Duodenal mucosa (tissue), 2 donors: ENCODE measurements at regions not wholly inside any gene's neighbourhood (a gene's known extent, or its start where the extent isn't known, plus 50 kb on each side); places are given as distances from the start of the nearest gene placed in this dataset.
"Not testable (repeated sequence)": the region's sequence is repeated elsewhere in the genome, so short reads cannot be mapped to it uniquely, and the experiment has no call there.

Source experiments
- H3K27ac ChIP-seq: one replicate; pipeline ENCODE4 v1.7.0; 2013; ENCODE audit warnings: low read depth, low read length
- H3K27me3 ChIP-seq, 2 donors: one replicate each; pipeline ENCODE4 v1.7.0; 2013; ENCODE audit warnings: low read length in 2 of 2, control low read depth in 1 of 2; ENCODE audit not compliant: insufficient read depth in 2 of 2, control insufficient read depth in 1 of 2
- H3K36me3 ChIP-seq, 2 donors: one replicate each; pipeline ENCODE4 v1.7.0; 2013; ENCODE audit warnings: low read length in 2 of 2, control low read depth in 1 of 2; ENCODE audit not compliant: insufficient read depth in 2 of 2, control insufficient read depth in 1 of 2
- H3K4me1 ChIP-seq, 2 donors: one replicate each; pipeline ENCODE4 v1.7.0; 2013; ENCODE audit warnings: low read length in 2 of 2, control low read depth in 1 of 2; ENCODE audit not compliant: insufficient read depth in 2 of 2, control insufficient read depth in 1 of 2
- H3K4me3 ChIP-seq, 2 donors: one replicate each; pipeline ENCODE4 v1.7.0; 2013; ENCODE audit warnings: low read length in 2 of 2, low read depth in 1 of 2
- H3K9ac ChIP-seq, 2 donors: one replicate each; pipeline ENCODE4 v1.7.0; 2013; ENCODE audit warnings: low read length in 2 of 2, low read depth in 1 of 2
- H3K9me3 ChIP-seq, 2 donors: one replicate each; pipeline ENCODE4 v1.7.0; 2013; ENCODE audit warnings: low read length in 2 of 2, control low read depth in 1 of 2; ENCODE audit not compliant: control insufficient read depth in 1 of 2

DNA sequence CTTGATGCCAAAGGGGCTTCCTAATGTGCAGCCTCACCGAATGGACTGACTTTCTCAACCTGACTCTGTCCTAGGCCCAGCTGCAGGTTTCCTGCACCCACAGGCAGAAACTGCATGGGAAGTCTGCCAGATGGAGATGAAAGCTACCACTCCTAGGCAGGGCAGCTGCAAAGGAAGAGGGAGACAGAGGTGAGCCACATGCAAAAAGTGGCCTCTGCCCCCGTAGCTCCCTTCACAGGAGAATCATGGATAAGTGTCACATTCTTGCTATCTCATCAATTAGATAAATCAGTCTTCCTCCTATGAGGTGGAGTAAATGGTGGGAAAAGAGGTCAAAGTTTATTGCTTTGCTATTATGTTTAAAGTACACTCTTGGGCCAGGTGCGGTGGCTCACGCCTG, 191.3 kb downstream of the ALDH8A1 start:
- H3K27ac ChIP-seq, result no peak overlapping the region
- peaks cover 7 to 16% of the 10 kb centered on the region in 2 donors for H3K4me1 ChIP-seq
- H3K27me3 ChIP-seq, result no peaks in the 10 kb centered on the region
- H3K36me3 ChIP-seq, result no peaks in the 10 kb centered on the region
- no peaks in the 10 kb centered on the region for H3K9me3 ChIP-seq
- no peak overlapping the region for H3K4me3 ChIP-seq
- H3K9ac ChIP-seq, result no peak overlapping the region

DNA sequence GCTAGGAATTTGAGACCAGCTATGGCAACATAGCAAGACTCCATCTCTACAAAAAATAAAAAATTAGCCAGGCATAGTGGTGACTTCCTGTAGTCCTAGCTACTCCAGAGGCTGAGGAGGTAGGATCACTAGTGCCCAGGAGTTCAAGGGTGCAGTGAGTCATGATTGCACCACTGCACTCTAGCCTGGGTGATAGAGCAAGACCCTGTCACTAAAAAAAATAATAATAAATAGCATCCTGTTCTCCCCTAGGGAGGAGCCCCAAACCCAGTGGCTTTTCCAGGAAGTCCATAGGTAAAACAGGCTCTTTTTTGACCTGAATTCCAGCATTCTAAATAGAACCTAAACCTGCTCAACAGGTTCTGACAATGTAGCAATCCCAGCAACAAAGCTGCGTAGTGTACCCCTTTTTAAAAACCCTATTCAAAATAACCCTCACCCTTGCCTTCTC, 192.0 kb downstream of the ALDH8A1 start:
- Histone ChIP-seq H3K27me3 (no peaks in the 10 kb centered on the region), H3K4me1 (peaks cover 13 to 21% of the 10 kb centered on the region in 2 donors), H3K9me3 (no peaks in the 10 kb centered on the region), H3K4me3 (no peak overlapping the region), H3K9ac (no peak overlapping the region), H3K27ac (no peak overlapping the region), H3K36me3 (no peaks in the 10 kb centered on the region)

DNA sequence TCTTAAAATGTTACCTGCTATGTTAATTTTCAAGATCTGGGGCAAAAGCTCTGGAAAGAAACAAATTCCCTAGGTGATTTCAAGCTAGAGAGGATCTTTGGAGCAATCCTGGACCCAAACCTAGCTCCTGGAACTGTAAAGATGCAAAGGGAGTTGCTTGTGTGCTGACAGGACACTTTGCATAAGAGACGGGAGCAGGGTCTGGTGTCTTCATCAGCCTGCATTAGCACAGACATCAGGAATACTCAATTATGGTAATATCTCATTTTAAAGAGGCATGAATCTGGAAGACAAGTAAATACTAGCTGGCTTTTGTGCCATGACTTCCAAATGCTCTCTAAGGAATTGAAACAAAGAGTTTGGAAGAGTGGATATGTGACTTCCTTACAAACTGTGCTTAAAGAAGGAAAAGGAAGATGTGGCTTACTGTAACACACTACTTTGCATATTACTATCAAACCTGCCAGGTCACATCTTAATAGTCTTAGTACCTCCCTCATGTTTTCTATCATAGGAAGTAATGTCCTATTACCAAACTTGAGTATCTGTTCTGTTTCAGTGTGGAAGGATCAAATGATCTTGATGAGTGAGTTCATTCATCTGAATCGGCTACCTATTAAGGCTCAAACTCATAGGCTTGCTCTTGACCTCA, 193.4 kb downstream of the ALDH8A1 start:
- H3K36me3 ChIP-seq, result no peaks in the 10 kb centered on the region
- no peaks in the 10 kb centered on the region for H3K27me3 ChIP-seq
- no peak overlapping the region for H3K9ac ChIP-seq
- H3K4me1 ChIP-seq, result peaks cover 19 to 20% of the 10 kb centered on the region in 2 donors
- H3K4me3 ChIP-seq, result no peak overlapping the region
- H3K27ac ChIP-seq, result no peak overlapping the region
- no peaks in the 10 kb centered on the region for H3K9me3 ChIP-seq

DNA sequence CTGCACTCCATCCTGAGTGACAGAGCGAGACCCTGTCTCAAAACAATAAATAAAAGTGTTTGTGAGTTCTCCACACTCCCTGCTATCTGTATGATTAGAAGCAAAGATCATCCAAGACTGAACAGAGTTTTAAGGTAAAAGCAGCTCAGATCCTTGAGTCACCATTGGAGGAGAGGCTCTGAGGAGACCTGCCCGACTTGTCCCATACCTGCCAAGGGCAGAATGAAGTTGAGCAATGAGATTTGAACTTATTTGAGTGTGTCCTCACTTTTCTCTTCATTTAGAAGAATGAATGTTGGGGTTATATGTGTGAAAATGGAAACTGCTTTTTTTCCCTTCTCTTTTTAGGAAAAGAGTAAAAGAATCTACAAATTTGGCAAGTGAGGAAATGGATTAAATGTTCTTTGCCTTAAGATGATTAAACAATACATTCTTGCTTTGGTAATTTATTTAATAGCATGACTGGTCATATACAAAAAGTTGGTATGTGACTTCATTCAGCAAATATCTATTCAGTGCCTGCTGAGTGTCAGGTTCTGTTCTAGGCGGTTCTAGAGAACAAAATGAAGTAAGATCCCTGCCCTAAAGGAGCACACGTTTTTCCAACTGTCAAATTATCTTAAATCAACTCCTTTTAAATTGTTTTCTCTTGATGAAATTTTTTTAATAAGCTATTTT, 195.7 kb downstream of the ALDH8A1 start:
- Histone ChIP-seq H3K4me1 (peaks cover 19 to 20% of the 10 kb centered on the region in 2 donors), H3K4me3 (no peak overlapping the region), H3K27ac (no peak overlapping the region), H3K36me3 (no peaks in the 10 kb centered on the region), H3K9ac (no peak overlapping the region), H3K27me3 (no peaks in the 10 kb centered on the region), H3K9me3 (no peaks in the 10 kb centered on the region)

DNA sequence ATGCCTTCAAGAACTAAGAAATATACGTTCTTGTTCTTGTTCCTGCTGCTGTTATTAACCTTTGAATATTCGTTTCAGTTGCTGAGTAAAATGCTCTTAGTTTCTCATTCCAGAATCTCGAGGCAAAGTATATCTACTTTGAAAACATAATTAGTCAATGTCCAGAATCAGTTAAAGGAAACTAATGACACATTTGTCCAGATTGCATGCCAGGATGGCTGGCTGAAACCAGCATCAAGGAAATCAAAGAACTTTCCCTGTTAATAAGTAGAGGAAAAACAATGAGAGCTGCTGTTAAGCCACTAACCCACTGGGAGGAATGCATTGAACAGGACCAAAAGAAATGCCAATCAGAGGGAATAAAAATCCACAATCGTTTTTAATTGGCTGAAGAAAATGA, 196.9 kb downstream of the ALDH8A1 start:
- Histone ChIP-seq H3K4me1 (peaks cover 11 to 12% of the 10 kb centered on the region in 2 donors), H3K27me3 (no peaks in the 10 kb centered on the region), H3K4me3 (no peak overlapping the region), H3K36me3 (no peaks in the 10 kb centered on the region), H3K9me3 (no peaks in the 10 kb centered on the region), H3K9ac (no peak overlapping the region), H3K27ac (no peak overlapping the region)

DNA sequence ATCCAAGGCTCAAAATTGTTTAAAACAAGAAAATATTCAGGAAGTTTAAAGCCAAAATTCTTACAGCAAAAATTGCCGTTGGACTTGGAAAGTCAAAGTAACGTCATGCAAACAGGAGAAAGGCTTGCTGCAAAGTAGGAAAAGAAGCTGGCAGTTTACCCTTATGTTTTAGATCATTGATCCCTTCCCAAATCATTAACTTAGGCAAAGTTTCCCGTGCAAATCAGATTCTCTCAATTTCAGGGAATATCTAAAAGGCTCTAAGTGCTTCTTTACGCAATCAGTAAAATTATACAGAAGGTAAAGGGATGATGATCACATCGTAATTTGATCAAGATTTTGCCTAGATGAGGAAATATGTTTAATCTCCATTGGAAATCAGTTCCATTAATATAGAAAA, 197.5 kb downstream of the ALDH8A1 start:
- H3K9me3 ChIP-seq, result no peaks in the 10 kb centered on the region
- no peak overlapping the region for H3K27ac ChIP-seq
- H3K4me1 ChIP-seq, result peaks cover 11% of the 10 kb centered on the region in 2 donors
- H3K36me3 ChIP-seq, result no peaks in the 10 kb centered on the region
- no peaks in the 10 kb centered on the region for H3K27me3 ChIP-seq
- H3K9ac ChIP-seq, result no peak overlapping the region
- no peak overlapping the region for H3K4me3 ChIP-seq

DNA sequence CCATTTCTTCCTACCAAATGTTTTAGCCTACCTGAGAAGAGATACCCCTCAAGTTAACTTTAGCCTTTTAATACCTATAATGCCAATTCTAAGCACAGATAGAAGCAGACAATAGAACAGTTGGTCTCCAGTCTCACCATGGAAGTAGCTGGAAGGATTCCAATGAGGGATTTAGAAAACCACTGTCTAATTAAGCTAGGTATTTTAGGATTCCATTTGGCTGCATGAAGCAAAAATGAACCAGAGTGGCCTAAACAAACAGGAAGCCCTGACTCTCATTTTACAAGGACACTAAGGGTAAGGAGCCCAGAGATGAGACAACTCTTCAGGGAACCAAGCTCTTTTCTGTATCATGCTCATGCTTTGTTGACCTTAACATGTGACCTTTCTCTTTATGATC, 199.2 kb downstream of the ALDH8A1 start:
- no peak overlapping the region for H3K4me3 ChIP-seq
- no peak overlapping the region for H3K27ac ChIP-seq
- H3K36me3 ChIP-seq, result no peaks in the 10 kb centered on the region
- no peaks in the 10 kb centered on the region for H3K27me3 ChIP-seq
- H3K4me1 ChIP-seq, result peaks cover 11 to 15% of the 10 kb centered on the region in 2 donors
- H3K9me3 ChIP-seq, result no peaks in the 10 kb centered on the region
- H3K9ac ChIP-seq, result no peak overlapping the region

DNA sequence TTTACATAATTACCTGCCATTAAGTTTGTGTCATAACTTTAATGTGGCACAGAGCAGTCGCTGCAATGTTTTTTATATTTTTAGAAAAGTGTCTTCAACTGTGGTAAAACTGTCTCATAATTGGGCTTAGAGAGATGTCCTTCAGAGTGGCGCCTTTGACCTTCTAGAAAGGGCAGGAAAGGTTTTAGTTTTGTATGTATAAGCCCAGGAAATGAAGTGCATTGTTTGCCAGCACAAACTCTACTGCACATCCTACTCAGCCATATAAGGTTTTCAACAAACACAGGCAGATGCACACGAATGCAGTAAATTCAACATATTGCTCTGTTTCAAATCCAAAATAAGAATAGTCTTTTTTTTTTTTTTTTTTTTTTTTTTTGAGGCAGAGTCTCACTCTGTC, 201.4 kb downstream of the ALDH8A1 start:
- Histone ChIP-seq H3K4me3 (no peak overlapping the region), H3K9me3 (no peaks in the 10 kb centered on the region), H3K4me1 (peaks cover 11 to 14% of the 10 kb centered on the region in 2 donors), H3K27ac (no peak overlapping the region), H3K9ac (no peak overlapping the region), H3K36me3 (no peaks in the 10 kb centered on the region), H3K27me3 (no peaks in the 10 kb centered on the region)

DNA sequence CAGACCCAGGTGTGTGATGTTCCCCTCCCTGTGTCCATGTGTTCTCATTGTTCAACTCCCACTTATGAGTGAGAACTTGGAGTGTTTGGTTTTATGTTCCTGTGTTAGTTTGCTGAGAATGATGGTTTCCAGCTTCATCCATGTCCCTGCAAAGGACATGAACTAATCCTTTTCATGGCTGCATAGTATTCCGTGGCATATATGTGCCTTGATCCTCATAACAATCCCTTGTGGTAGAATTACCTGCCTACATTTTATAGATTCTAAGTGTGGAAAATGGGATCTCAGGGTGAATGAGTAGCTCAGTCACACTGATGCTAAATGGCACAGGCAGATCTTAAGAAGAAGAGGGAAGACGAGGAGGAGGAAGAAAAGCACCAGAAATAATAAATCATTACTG, 202.7 kb downstream of the ALDH8A1 start:
- H3K27ac ChIP-seq, result not testable (repeated sequence)

DNA sequence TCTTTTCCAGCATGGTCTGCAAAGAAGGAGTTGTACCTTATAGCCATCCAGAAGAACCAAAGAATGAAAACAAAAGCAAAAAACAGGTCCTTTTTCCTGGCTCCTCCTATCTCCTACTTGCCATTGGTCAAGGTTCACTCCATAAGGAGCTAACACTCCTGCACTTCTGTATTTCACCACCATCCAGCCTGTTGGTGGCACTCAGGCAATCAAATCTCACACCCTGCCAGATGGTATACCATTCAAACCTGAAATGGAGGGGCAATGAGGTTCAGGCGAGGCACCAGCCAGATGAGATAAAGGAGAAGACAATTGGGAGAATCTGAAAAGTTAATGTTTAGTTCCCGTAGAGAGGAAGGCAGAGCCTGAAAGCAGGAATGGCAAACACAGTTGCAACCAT, 203.8 kb downstream of the ALDH8A1 start:
- no peak overlapping the region for H3K9ac ChIP-seq
- no peak overlapping the region for H3K27ac ChIP-seq
- no peaks in the 10 kb centered on the region for H3K36me3 ChIP-seq

More for the DNA sequence above, 202.7 kb downstream of the ALDH8A1 start:
- H3K9ac ChIP-seq, H3K27me3 ChIP-seq, H3K4me3 ChIP-seq, H3K9me3 ChIP-seq, H3K36me3 ChIP-seq, H3K4me1 ChIP-seq: not testable (repeated sequence)

More for the DNA sequence above, 203.8 kb downstream of the ALDH8A1 start:
- Histone ChIP-seq H3K27me3 (no peaks in the 10 kb centered on the region), H3K9me3 (no peaks in the 10 kb centered on the region), H3K4me3 (no peak overlapping the region), H3K4me1 (peaks cover 7 to 9% of the 10 kb centered on the region in 2 donors)
